DND-41 (cell line): ENCODE measurements at regions not wholly inside any gene's neighbourhood (a gene's known extent, or its start where the extent isn't known, plus 50 kb on each side); places are given as distances from the start of the nearest gene placed in this dataset.

Experiments used
- ATAC-seq: fragments of 200-7000 bp; cut with Tn5 transposase; 3 replicates; pipeline ENCODE4 v1.9.1; 2021; ENCODE audit warnings: low read depth; ENCODE audit not compliant: insufficient read depth
- DNase-seq: peaks from one replicate; pipeline ENCODE4 v3.0.0-alpha.2; 2020
- H2AFZ ChIP-seq: 2 replicates; pipeline ENCODE4 v1.6.0; 2012; ENCODE audit warnings: low read depth, low read length
- H3K27ac ChIP-seq: 2 replicates; pipeline ENCODE4 v1.5.1; 2012; ENCODE audit warnings: low read length, inconsistent platforms
- H3K27me3 ChIP-seq: fragments of 200-600 bp; sonication (generic); 2 replicates; pipeline ENCODE4 v1.6.0; 2012; ENCODE audit warnings: low read length, mild to moderate bottlenecking, inconsistent platforms; ENCODE audit not compliant: insufficient read depth, poor library complexity
- H3K36me3 ChIP-seq: 2 replicates; pipeline ENCODE4 v1.5.1; 2012; ENCODE audit warnings: low read length, inconsistent platforms; ENCODE audit not compliant: insufficient read depth
- H3K4me1 ChIP-seq: 2 replicates; pipeline ENCODE4 v1.5.1; 2012; ENCODE audit warnings: mild to moderate bottlenecking, low read length; ENCODE audit not compliant: insufficient read depth
- H3K4me2 ChIP-seq: 2 replicates; pipeline ENCODE4 v1.6.0; 2012; ENCODE audit warnings: mild to moderate bottlenecking, moderate library complexity, low read length, inconsistent platforms; ENCODE audit not compliant: insufficient read depth
- H3K4me3 ChIP-seq, 2 experiments: fragments of 200-600 bp in 1 of 2; shearing (Covaris generic) in 1 of 2; 2 replicates each; pipeline ENCODE4 v1.5.1; 2012 to 2016; ENCODE audit warnings: inconsistent platforms in 2 of 2, low read length in 2 of 2, mild to moderate bottlenecking in 2 of 2, low read depth in 1 of 2, moderate library complexity in 1 of 2
- H3K79me2 ChIP-seq: 2 replicates; pipeline ENCODE4 v1.6.0; 2012; ENCODE audit warnings: low read length, inconsistent platforms; ENCODE audit not compliant: insufficient read depth
- H3K9ac ChIP-seq: 2 replicates; pipeline ENCODE4 v1.6.0; 2012; ENCODE audit warnings: low read depth, mild to moderate bottlenecking, inconsistent platforms, low read length, moderate library complexity
- H3K9me3 ChIP-seq: 2 replicates; pipeline ENCODE4 v1.5.1; 2012; ENCODE audit warnings: low read length, moderate library complexity, mild to moderate bottlenecking, inconsistent platforms; ENCODE audit not compliant: insufficient read depth, severe bottlenecking
- H4K20me1 ChIP-seq: 2 replicates; pipeline ENCODE4 v1.6.0; 2012; ENCODE audit warnings: low read length; ENCODE audit not compliant: insufficient read depth
- EZH2 ChIP-seq: IDR thresholded peaks from 3 replicates; pipeline ENCODE4 v1.6.1; 2012; ENCODE audit warnings: borderline replicate concordance, low read depth, mild to moderate bottlenecking, moderate library complexity, low read length, inconsistent platforms; ENCODE audit not compliant: severe bottlenecking
- TF ChIP-seq, protein P1 (sequence below): IDR thresholded peaks from 2 replicates; pipeline ENCODE4 v1.5.1; 2012; ENCODE audit warnings: borderline replicate concordance, low read length, moderate library complexity, mild to moderate bottlenecking; ENCODE audit not compliant: poor library complexity, severe bottlenecking; ENCODE audit errors: extremely low read depth

DNA sequence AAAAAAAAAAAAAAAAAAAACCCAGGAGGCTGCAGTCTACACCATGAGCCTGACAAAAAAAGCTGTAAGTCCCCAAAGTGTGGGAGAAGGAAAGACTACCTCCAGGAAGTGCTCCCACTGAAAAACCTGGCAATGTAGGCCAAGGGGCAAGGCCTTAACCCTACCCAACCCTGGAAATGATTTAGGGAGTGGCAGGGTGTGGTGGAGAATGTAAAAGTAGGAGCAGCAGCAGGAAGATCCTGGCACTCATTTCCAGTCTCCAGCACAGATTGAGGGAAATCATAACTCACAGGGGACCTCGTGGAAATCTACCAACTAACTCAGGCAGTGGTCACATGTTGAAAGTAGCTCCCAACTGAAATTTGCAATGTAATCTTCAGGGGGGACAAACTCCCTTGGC lies 839.5 kb downstream of the EPHA3 start:
- H3K27me3 ChIP-seq = no peaks in the 10 kb centered on the region
- H3K27ac ChIP-seq = no peak overlapping the region
- DNase-seq = no peak
- H4K20me1 ChIP-seq = no peaks in the 10 kb centered on the region
- H3K9me3 ChIP-seq = no peaks in the 10 kb centered on the region
- H3K36me3 ChIP-seq = no peaks in the 10 kb centered on the region
- no peak overlapping the region for H2AFZ ChIP-seq
- no peak for ATAC-seq
- H3K79me2 ChIP-seq = no peaks in the 10 kb centered on the region
- H3K4me3 ChIP-seq = no peak overlapping the region
- H3K4me1 ChIP-seq = no peaks in the 10 kb centered on the region
- H3K9ac ChIP-seq = no peak overlapping the region
- TF ChIP-seq, protein P1, sequence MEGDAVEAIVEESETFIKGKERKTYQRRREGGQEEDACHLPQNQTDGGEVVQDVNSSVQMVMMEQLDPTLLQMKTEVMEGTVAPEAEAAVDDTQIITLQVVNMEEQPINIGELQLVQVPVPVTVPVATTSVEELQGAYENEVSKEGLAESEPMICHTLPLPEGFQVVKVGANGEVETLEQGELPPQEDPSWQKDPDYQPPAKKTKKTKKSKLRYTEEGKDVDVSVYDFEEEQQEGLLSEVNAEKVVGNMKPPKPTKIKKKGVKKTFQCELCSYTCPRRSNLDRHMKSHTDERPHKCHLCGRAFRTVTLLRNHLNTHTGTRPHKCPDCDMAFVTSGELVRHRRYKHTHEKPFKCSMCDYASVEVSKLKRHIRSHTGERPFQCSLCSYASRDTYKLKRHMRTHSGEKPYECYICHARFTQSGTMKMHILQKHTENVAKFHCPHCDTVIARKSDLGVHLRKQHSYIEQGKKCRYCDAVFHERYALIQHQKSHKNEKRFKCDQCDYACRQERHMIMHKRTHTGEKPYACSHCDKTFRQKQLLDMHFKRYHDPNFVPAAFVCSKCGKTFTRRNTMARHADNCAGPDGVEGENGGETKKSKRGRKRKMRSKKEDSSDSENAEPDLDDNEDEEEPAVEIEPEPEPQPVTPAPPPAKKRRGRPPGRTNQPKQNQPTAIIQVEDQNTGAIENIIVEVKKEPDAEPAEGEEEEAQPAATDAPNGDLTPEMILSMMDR = no peak
- TF ChIP-seq EZH2 = no peak
- no peak overlapping the region for H3K4me2 ChIP-seq

DNA sequence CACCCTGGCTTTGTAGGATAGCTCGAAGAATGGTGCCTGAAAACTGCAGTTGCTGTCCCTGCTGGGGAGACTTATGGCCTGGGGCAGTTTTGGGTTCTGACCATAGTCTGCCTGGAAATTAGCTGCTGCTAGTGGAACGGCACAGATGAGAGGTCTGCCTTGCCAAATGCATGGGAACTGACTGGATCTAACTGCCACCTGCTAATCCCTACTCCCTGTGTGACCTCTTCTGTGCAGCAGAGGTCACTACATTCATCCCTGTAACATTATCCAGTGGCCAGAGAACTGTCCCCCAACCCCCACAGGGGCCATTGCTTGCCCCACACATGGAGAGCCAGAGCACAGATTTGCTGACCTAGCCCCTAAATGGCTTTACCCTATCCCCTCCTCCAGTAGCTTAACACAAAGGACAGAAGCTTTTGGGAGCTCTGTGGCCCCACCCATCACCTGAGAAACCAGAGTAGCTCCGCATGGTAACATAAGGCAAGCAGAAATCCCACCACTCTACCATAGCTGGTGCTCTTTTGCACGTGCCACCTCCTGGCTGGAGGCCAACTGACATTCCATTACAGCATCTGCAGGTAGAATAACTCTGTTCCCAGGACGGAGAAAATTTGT lies 840.0 kb downstream of the EPHA3 start:
- H2AFZ ChIP-seq = no peak overlapping the region
- H4K20me1 ChIP-seq = no peaks in the 10 kb centered on the region
- no peaks in the 10 kb centered on the region for H3K27me3 ChIP-seq
- H3K9ac ChIP-seq = no peak overlapping the region
- DNase-seq = no peak
- H3K9me3 ChIP-seq = no peaks in the 10 kb centered on the region
- H3K4me2 ChIP-seq = no peak overlapping the region
- TF ChIP-seq, protein P1 = no peak
- no peak for TF ChIP-seq EZH2
- no peak overlapping the region for H3K4me3 ChIP-seq
- H3K36me3 ChIP-seq = no peaks in the 10 kb centered on the region
- H3K27ac ChIP-seq = no peak overlapping the region
- H3K4me1 ChIP-seq = no peaks in the 10 kb centered on the region
- H3K79me2 ChIP-seq = no peaks in the 10 kb centered on the region
- ATAC-seq = no peak

DNA sequence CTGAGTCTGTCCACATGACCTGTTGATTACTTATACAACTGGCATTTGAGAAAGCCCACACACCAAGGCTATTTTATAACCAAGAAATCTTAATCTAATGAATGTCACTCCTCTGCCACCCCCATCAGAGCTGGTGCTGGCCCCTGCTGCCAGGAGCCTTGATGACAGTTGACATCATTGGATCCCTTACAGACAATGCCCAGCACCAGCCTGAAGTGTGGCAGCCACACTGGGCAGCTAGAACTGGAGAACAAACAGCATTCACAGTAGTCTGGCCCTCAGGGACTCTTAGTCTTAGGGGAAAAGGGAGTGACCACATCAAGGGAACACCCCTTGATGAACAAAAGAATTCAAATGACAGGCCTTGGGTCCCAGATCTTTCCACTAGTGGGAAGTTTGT lies 840.6 kb downstream of the EPHA3 start:
- ATAC-seq (no peak), DNase-seq (no peak)
- no peak overlapping the region for H3K9ac ChIP-seq
- no peak overlapping the region for H3K27ac ChIP-seq
- H3K27me3 ChIP-seq = no peaks in the 10 kb centered on the region
- H3K4me3 ChIP-seq = no peak overlapping the region
- H3K4me1 ChIP-seq = no peaks in the 10 kb centered on the region
- H3K4me2 ChIP-seq = no peak overlapping the region
- H4K20me1 ChIP-seq = no peaks in the 10 kb centered on the region
- H2AFZ ChIP-seq = no peak overlapping the region; the same call in 1 of the 2 replicates
- no peaks in the 10 kb centered on the region for H3K9me3 ChIP-seq
- H3K36me3 ChIP-seq = no peaks in the 10 kb centered on the region
- no peaks in the 10 kb centered on the region for H3K79me2 ChIP-seq
- TF ChIP-seq EZH2 = no peak
- TF ChIP-seq, protein P1 = no peak
